22Rv1 (cell line): ENCODE measurements at regions not wholly inside any gene's neighbourhood (a gene's known extent, or its start where the extent isn't known, plus 50 kb on each side); places are given as distances from the start of the nearest gene placed in this dataset.

Experiments
- H3K27ac ChIP-seq: fragments of 450-650 bp; 2 replicates; pipeline ENCODE4 v1.5.1; 2017
- CTCF ChIP-seq: fragments of 450-650 bp; IDR thresholded peaks from 2 replicates; pipeline ENCODE4 v1.5.1; 2017; ENCODE audit warnings: mild to moderate bottlenecking
- ZFX ChIP-seq: fragments of 450-650 bp; IDR thresholded peaks from 2 replicates; pipeline ENCODE4 v1.6.1; 2017; ENCODE audit warnings: antibody characterized with exemption, borderline replicate concordance

DNA sequence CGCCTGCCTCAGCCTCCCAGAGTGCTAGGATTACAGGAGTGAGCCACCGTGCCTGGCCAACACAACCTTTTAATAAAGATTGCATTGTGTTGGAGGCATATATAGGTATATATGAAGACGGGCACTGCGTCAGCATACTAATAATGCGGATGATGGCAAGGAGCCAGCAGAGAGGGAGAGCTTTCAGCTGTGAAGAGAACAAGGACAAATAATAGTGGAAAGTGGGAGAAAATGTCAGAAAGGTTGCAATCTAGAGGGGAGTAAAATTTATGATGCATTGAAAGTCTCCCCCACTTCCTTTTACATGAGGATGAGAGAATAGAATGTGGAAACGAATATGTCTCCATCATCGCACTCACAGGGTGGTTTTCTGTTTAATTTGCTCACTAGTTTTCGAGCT lies 170.5 kb upstream of the TBL1XR1 start:
- TF ChIP-seq ZFX (no peak), CTCF (no peak)
- H3K27ac ChIP-seq = no peak overlapping the region

DNA sequence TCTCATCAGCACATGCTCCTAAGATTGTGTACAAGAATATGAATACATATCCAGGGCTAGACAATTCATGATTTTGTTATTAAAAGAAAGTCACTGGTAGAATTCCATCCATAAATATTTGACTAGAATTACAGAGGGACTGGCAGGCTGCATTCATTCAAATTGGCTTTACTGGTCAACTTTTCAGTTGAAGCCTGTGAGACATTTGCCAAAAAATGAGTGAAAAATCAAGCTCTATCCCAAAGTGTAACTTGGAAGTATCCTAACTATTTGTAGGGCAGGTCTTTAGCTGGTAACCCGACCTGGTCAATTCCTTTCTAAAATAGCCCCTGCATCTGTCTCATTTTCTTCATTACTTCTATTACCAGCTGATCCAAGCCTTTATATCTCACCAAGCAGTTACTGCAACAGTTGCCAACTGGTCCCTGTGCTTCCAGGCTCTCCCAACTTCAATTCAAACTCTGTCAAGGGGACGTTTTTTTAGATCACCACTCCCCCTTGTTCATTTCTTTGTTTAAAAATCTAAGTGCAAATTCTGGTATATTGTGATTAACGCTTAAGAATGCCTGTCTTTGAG lies 173.1 kb upstream of the TBL1XR1 start:
- no peak overlapping the region for H3K27ac ChIP-seq
- TF ChIP-seq CTCF = no peak
- no peak for TF ChIP-seq ZFX

- TF ChIP-seq CTCF = no peak
- no peak for TF ChIP-seq ZFX
- no peak overlapping the region for H3K27ac ChIP-seq
Measured at GRCh38 chr3:177371146-177371545, 173.9 kb upstream of the TBL1XR1 start.

- no peak overlapping the region for H3K27ac ChIP-seq
- TF ChIP-seq CTCF (no peak), ZFX (no peak)
Measured at GRCh38 chr3:177371888-177372287, 174.6 kb upstream of the TBL1XR1 start.

DNA sequence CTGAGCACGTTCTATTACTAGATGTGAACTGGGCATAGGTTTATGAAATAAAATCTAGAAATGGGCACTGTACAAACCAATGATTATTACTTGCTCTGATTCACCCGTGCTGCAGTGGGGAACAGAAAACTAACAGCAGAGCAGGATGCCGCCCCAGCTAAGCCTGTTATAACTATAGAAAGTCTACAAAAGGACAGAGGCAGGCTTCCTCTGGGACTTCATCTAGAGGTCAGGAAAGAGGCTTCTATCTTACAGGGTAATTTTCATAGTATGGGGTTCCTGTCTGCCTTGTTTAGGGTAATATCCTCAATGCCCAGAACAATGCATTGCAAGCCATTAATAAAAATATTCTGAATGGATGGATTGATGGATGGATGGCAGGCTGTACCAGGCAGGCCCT lies 177.0 kb upstream of the TBL1XR1 start:
- H3K27ac ChIP-seq = no peak overlapping the region
- no peak for TF ChIP-seq CTCF
- no peak for TF ChIP-seq ZFX

GRCh38 chr3:177375316-177375715 lies 178.0 kb upstream of the TBL1XR1 start:
- H3K27ac ChIP-seq = no peak overlapping the region
- no peak for TF ChIP-seq CTCF
- TF ChIP-seq ZFX = no peak

DNA sequence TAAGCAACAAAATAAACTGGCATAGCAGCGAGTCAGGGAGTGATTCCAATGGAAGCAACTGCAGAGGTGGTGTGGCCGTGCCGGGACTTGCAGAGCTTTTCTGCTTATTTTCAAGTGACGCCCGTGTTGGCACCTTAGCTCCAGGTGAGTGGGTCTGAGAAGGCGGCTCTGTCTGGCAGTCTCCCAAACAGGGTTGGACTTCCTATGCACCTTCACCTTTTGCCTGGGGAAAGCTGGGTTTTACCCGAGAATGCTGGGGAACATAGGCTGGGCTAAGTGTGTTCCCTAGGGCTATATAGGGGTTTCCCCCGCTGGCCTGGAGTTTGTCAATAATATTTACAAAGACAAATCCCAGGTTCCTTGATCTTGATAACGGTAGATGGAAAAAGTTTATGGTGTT lies 179.9 kb upstream of the TBL1XR1 start:
- TF ChIP-seq ZFX (no peak), CTCF (no peak)
- H3K27ac ChIP-seq = no peak overlapping the region
